ENCODE measurements at regions not wholly inside any gene's neighbourhood (a gene's known extent, or its start where the extent isn't known, plus 50 kb on each side); places are given as distances from the start of the nearest gene placed in this dataset.

DNA sequence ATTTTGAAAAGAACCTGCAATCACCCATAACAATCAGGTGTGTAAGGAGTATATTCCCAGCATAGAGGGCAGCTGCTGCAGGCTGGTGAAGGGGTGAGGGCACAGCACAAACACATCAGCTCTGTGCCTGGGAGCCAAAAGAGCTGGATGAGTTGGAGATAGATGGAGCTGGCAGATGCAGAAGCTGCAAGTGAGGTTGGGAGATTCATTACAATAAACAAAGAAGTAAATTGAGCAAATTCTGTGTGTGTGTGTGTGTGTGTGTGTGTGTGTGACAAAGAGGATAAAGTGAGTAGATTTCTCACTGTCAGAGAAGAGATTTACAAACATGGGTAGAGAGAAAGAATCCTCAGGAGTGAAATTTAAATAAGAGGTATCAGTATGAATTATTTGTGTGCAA, 994.7 kb downstream of the EPHA3 start:
- TF ChIP-seq FOXA1 (IDR thresholded peaks at IDR 0.05) (no peak), NR2F2 (IDR thresholded peaks at IDR 0.05) (no peak), EGR1 (IDR thresholded peaks at IDR 0.05; ENCODE audit: low read depth in 2 of 2) (no peak), JUND (IDR thresholded peaks at IDR 0.05) (no peak), GABPA (IDR thresholded peaks at IDR 0.05 in 1 of 2, conservative IDR thresholded peaks at IDR 0.05 in 1 of 2) (no peak), SP1 (IDR thresholded peaks at IDR 0.05) (no peak), RAD21 (IDR thresholded peaks at IDR 0.05) (no peak), TAF1 (conservative IDR thresholded peaks at IDR 0.05) (no peak)
- TF ChIP-seq, protein P1, sequence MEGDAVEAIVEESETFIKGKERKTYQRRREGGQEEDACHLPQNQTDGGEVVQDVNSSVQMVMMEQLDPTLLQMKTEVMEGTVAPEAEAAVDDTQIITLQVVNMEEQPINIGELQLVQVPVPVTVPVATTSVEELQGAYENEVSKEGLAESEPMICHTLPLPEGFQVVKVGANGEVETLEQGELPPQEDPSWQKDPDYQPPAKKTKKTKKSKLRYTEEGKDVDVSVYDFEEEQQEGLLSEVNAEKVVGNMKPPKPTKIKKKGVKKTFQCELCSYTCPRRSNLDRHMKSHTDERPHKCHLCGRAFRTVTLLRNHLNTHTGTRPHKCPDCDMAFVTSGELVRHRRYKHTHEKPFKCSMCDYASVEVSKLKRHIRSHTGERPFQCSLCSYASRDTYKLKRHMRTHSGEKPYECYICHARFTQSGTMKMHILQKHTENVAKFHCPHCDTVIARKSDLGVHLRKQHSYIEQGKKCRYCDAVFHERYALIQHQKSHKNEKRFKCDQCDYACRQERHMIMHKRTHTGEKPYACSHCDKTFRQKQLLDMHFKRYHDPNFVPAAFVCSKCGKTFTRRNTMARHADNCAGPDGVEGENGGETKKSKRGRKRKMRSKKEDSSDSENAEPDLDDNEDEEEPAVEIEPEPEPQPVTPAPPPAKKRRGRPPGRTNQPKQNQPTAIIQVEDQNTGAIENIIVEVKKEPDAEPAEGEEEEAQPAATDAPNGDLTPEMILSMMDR (IDR thresholded peaks at IDR 0.05; ENCODE audit: low read depth, low read length, missing input control): no peak
- TF ChIP-seq, protein P2, sequence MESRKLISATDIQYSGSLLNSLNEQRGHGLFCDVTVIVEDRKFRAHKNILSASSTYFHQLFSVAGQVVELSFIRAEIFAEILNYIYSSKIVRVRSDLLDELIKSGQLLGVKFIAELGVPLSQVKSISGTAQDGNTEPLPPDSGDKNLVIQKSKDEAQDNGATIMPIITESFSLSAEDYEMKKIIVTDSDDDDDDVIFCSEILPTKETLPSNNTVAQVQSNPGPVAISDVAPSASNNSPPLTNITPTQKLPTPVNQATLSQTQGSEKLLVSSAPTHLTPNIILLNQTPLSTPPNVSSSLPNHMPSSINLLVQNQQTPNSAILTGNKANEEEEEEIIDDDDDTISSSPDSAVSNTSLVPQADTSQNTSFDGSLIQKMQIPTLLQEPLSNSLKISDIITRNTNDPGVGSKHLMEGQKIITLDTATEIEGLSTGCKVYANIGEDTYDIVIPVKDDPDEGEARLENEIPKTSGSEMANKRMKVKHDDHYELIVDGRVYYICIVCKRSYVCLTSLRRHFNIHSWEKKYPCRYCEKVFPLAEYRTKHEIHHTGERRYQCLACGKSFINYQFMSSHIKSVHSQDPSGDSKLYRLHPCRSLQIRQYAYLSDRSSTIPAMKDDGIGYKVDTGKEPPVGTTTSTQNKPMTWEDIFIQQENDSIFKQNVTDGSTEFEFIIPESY (IDR thresholded peaks at IDR 0.05): no peak
- DNase-seq (ENCODE audit: low spot score): no peak
- Histone ChIP-seq H3K4me3 (ENCODE audit: low read depth in 1 of 3, low read length in 3 of 3) (no peak overlapping the region), H3K36me3 (ENCODE audit: control insufficient read depth in 4 of 4, insufficient read depth in 3 of 4, low read depth in 1 of 4, low read length in 3 of 4) (no peaks in the 10 kb centered on the region), H3K27ac (ENCODE audit: low read depth in 1 of 2, low read length in 2 of 2) (no peak overlapping the region), H3K27me3 (ENCODE audit: control insufficient read depth in 4 of 4, insufficient read depth in 4 of 4, low read length in 3 of 4) (no peaks in the 10 kb centered on the region), H3K9me3 (ENCODE audit: control insufficient read depth in 4 of 4, low read length in 3 of 4) (no peaks in the 10 kb centered on the region), H3K9ac (ENCODE audit: low read depth in 1 of 2, low read length in 2 of 2) (no peak overlapping the region), H3K4me1 (ENCODE audit: control insufficient read depth in 4 of 4, insufficient read depth in 4 of 4, low read length in 3 of 4) (no peaks in the 10 kb centered on the region)

DNA sequence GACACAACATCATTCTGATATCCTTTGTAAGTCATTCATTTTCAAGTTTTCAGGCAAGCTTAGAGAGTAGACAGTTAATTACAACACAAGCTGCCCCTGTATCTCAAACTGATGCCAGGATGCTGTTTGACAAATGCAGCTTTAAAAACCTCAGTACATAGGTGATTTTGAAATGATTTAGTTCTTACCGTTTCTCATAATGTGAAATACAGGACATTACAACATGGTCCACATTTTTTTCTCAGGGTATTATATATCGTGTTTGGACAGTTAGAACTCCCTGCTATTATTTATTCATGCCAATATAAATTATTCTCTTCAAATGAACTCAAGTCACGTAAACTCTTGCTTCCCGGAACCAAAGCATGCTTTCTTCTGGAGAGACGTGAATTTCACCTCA, 1013.9 kb downstream of the EPHA3 start:
- no peak overlapping the region for H3K4me3 ChIP-seq (ENCODE audit: low read depth in 1 of 3, low read length in 3 of 3)
- no peak for DNase-seq (ENCODE audit: low spot score)
- 67% methylated on average over 5 of the region's 5 CpGs for WGBS
- peaks cover 0 to 7% (median 0%) of the 10 kb centered on the region in 4 donors for H3K9me3 ChIP-seq (ENCODE audit: control insufficient read depth in 4 of 4, low read length in 3 of 4)
- H3K4me1 ChIP-seq (ENCODE audit: control insufficient read depth in 4 of 4, insufficient read depth in 4 of 4, low read length in 3 of 4): no peaks in the 10 kb centered on the region
- no peak overlapping the region for H3K9ac ChIP-seq (ENCODE audit: low read depth in 1 of 2, low read length in 2 of 2)
- no peaks in the 10 kb centered on the region for H3K27me3 ChIP-seq (ENCODE audit: control insufficient read depth in 4 of 4, insufficient read depth in 4 of 4, low read length in 3 of 4)
- H3K27ac ChIP-seq (ENCODE audit: low read depth in 1 of 2, low read length in 2 of 2): no peak overlapping the region
- no peaks in the 10 kb centered on the region for H3K36me3 ChIP-seq (ENCODE audit: control insufficient read depth in 4 of 4, insufficient read depth in 3 of 4, low read depth in 1 of 4, low read length in 3 of 4)
- TF ChIP-seq, protein P3, sequence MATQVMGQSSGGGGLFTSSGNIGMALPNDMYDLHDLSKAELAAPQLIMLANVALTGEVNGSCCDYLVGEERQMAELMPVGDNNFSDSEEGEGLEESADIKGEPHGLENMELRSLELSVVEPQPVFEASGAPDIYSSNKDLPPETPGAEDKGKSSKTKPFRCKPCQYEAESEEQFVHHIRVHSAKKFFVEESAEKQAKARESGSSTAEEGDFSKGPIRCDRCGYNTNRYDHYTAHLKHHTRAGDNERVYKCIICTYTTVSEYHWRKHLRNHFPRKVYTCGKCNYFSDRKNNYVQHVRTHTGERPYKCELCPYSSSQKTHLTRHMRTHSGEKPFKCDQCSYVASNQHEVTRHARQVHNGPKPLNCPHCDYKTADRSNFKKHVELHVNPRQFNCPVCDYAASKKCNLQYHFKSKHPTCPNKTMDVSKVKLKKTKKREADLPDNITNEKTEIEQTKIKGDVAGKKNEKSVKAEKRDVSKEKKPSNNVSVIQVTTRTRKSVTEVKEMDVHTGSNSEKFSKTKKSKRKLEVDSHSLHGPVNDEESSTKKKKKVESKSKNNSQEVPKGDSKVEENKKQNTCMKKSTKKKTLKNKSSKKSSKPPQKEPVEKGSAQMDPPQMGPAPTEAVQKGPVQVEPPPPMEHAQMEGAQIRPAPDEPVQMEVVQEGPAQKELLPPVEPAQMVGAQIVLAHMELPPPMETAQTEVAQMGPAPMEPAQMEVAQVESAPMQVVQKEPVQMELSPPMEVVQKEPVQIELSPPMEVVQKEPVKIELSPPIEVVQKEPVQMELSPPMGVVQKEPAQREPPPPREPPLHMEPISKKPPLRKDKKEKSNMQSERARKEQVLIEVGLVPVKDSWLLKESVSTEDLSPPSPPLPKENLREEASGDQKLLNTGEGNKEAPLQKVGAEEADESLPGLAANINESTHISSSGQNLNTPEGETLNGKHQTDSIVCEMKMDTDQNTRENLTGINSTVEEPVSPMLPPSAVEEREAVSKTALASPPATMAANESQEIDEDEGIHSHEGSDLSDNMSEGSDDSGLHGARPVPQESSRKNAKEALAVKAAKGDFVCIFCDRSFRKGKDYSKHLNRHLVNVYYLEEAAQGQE (IDR thresholded peaks at IDR 0.05): no peak
- no peak for TF ChIP-seq GABPA (IDR thresholded peaks at IDR 0.05 in 1 of 2, conservative IDR thresholded peaks at IDR 0.05 in 1 of 2)
- no peak for TF ChIP-seq YY1 (IDR thresholded peaks at IDR 0.05)
- no peak for TF ChIP-seq FOXA2 (IDR thresholded peaks at IDR 0.05)
- no peak for TF ChIP-seq SP1 (IDR thresholded peaks at IDR 0.05)
- TF ChIP-seq, protein P4, sequence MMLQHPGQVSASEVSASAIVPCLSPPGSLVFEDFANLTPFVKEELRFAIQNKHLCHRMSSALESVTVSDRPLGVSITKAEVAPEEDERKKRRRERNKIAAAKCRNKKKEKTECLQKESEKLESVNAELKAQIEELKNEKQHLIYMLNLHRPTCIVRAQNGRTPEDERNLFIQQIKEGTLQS (IDR thresholded peaks at IDR 0.05): no peak
- no peak for TF ChIP-seq TAF1 (conservative IDR thresholded peaks at IDR 0.05)
- TF ChIP-seq NR2F2 (IDR thresholded peaks at IDR 0.05): no peak
- no peak for TF ChIP-seq HNF4A (conservative IDR thresholded peaks at IDR 0.05)
- no peak for TF ChIP-seq JUND (IDR thresholded peaks at IDR 0.05)
- TF ChIP-seq, protein P1 (IDR thresholded peaks at IDR 0.05; ENCODE audit: low read depth, low read length, missing input control): no peak
- TF ChIP-seq FOXA1 (IDR thresholded peaks at IDR 0.05): no peak
